ENCODE measurements at regions not wholly inside any gene's neighbourhood (a gene's known extent, or its start where the extent isn't known, plus 50 kb on each side); places are given as distances from the start of the nearest gene placed in this dataset.

GRCh38 chrX:39211501-39211900, 410.2 kb downstream of the MID1IP1 start:
- intact Hi-C loops (cut with micrococcal nuclease), result no loop called here
- FAIRE-seq, result no peak
- DNase-seq (ENCODE audit: extremely low read depth in 1 of 4, low spot score in 3 of 4), result no peak

DNA sequence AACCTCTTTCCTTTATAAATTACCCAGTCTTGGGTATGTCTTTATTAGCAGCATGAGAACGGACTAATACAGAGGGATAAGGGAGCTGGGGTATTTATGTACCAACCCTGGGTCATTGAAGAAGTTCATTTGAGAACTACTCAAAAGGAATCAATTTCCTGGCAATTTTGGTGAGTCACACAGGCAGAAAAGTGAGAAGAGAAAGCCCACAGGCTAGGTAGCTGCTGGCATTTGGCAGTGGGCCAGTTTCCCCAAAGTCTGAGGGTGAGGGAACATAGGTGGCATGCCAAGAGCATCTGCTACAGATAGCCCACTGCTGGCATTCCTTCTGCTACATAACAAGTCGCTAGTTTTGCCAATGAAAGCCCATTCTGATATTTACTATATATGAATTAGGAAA, 411.2 kb downstream of the MID1IP1 start:
- FAIRE-seq, result no peak
- in situ Hi-C loops (cut with MboI), result no loop called here
- ChIA-PET CTCF (ENCODE audit: low intra/inter-chr PET ratio) (no interaction called here), POLR2A (no interaction called here)
- TF ChIP-seq ZNF41 (CRISPR knock-in tag; conservative IDR thresholded peaks at IDR 0.05), result no peak
- peak; percentile 46; the same call in 1 of the 2 replicates for TF ChIP-seq NFIC (IDR thresholded peaks at IDR 0.05)
- no peaks in the 10 kb centered on the region for H3K36me3 ChIP-seq (ENCODE audit: control insufficient read depth, insufficient read depth, low read length)
- H3K27ac ChIP-seq (ENCODE audit: extremely low read depth, low read depth, low read length), result no peak overlapping the region
- no peaks in the 10 kb centered on the region for H3K79me2 ChIP-seq (ENCODE audit: control insufficient read depth, insufficient read depth, low read length)
- intact Hi-C loops (cut with micrococcal nuclease), result no loop called here
- no peak overlapping the region for H3K4me2 ChIP-seq (ENCODE audit: insufficient read depth, low read length)
- no peak overlapping the region for H2AFZ ChIP-seq (ENCODE audit: low read depth, low read length)
- no peaks in the 10 kb centered on the region for H4K20me1 ChIP-seq (replicated peaks; ENCODE audit: control insufficient read depth, insufficient read depth, low read length)
- WGBS (ENCODE audit: insufficient coverage, low coverage, missing lambda C conversion rate), result 0% methylated on average over 2 of the region's 2 CpGs
- H3K9me1 ChIP-seq (ENCODE audit: control insufficient read depth, insufficient read depth, low read length), result no peaks in the 10 kb centered on the region
- no peak overlapping the region for H3K9ac ChIP-seq (ENCODE audit: insufficient read depth in 1 of 2, low read depth in 2 of 2, low read length in 2 of 2)
- no peak for ATAC-seq
- no peaks in the 10 kb centered on the region for H3K4me1 ChIP-seq (replicated peaks in 1 of 2; ENCODE audit: control insufficient read depth in 2 of 2, insufficient read depth in 2 of 2, low read length in 2 of 2)
- no peak overlapping the region for H3K4me3 ChIP-seq
- no peak for DNase-seq (ENCODE audit: extremely low read depth in 1 of 4, low spot score in 3 of 4)
- no peaks in the 10 kb centered on the region; a peak in 1 of 5 replicates for H3K27me3 ChIP-seq (ENCODE audit: control insufficient read depth in 2 of 2, insufficient read depth in 2 of 2, low read length in 2 of 2)
- H3K9me3 ChIP-seq (replicated peaks; ENCODE audit: control insufficient read depth, insufficient read depth, low read depth, low read length), result no peaks in the 10 kb centered on the region
- no TSS peak for BruUV-seq (replicated peaks)

More at GRCh38 chrX:39211501-39211900, 410.2 kb downstream of the MID1IP1 start:
- H3K9ac ChIP-seq (ENCODE audit: insufficient read depth in 1 of 2, low read depth in 2 of 2, low read length in 2 of 2), result no peak overlapping the region
- TF ChIP-seq HNRNPL (IDR thresholded peaks at IDR 0.05; ENCODE audit: low read depth, low read length), result no peak
- TF ChIP-seq, protein P1, sequence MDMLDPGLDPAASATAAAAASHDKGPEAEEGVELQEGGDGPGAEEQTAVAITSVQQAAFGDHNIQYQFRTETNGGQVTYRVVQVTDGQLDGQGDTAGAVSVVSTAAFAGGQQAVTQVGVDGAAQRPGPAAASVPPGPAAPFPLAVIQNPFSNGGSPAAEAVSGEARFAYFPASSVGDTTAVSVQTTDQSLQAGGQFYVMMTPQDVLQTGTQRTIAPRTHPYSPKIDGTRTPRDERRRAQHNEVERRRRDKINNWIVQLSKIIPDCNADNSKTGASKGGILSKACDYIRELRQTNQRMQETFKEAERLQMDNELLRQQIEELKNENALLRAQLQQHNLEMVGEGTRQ (CRISPR knock-in tag; IDR thresholded peaks at IDR 0.05), result no peak
- no peak for TF ChIP-seq ZNF316 (IDR thresholded peaks at IDR 0.05)
- TF ChIP-seq TAF7 (tag; IDR thresholded peaks at IDR 0.05), result no peak
- no peaks in the 10 kb centered on the region for H3K4me1 ChIP-seq (replicated peaks in 1 of 2; ENCODE audit: control insufficient read depth in 2 of 2, insufficient read depth in 2 of 2, low read length in 2 of 2)
- in situ Hi-C loops (cut with MboI), result no loop called here
- no peaks in the 10 kb centered on the region; a peak in 1 of 5 replicates for H3K27me3 ChIP-seq (ENCODE audit: control insufficient read depth in 2 of 2, insufficient read depth in 2 of 2, low read length in 2 of 2)
- no peak overlapping the region for H2AFZ ChIP-seq (ENCODE audit: low read depth, low read length)
- ChIA-PET CTCF (ENCODE audit: low intra/inter-chr PET ratio) (no interaction called here), POLR2A (no interaction called here)
- H3K4me3 ChIP-seq, result no peak overlapping the region
- no peaks in the 10 kb centered on the region for H3K36me3 ChIP-seq (ENCODE audit: control insufficient read depth, insufficient read depth, low read length)
- H3K9me3 ChIP-seq (replicated peaks; ENCODE audit: control insufficient read depth, insufficient read depth, low read depth, low read length), result no peaks in the 10 kb centered on the region
- H3K79me2 ChIP-seq (ENCODE audit: control insufficient read depth, insufficient read depth, low read length), result no peaks in the 10 kb centered on the region
- no peak for ATAC-seq
- no peak overlapping the region for H3K4me2 ChIP-seq (ENCODE audit: insufficient read depth, low read length)
- BruUV-seq (replicated peaks), result no TSS peak
- H3K27ac ChIP-seq (ENCODE audit: extremely low read depth, low read depth, low read length), result no peak overlapping the region
- no peaks in the 10 kb centered on the region for H3K9me1 ChIP-seq (ENCODE audit: control insufficient read depth, insufficient read depth, low read length)
- H4K20me1 ChIP-seq (replicated peaks; ENCODE audit: control insufficient read depth, insufficient read depth, low read length), result no peaks in the 10 kb centered on the region
- 0% methylated on average over 1 of the region's 1 CpG for WGBS (ENCODE audit: insufficient coverage, low coverage, missing lambda C conversion rate)
